HG03095 (cell line): ENCODE measurements at regions not wholly inside any gene's neighbourhood (a gene's known extent, or its start where the extent isn't known, plus 50 kb on each side); places are given as distances from the start of the nearest gene placed in this dataset.

Experiments
- ATAC-seq: cut with Tn5 transposase; IDR thresholded peaks from one replicate; pipeline ENCODE4 v1.9.1; 2021; ENCODE audit warnings: moderate library complexity; ENCODE audit not compliant: unreplicated experiment

DNA sequence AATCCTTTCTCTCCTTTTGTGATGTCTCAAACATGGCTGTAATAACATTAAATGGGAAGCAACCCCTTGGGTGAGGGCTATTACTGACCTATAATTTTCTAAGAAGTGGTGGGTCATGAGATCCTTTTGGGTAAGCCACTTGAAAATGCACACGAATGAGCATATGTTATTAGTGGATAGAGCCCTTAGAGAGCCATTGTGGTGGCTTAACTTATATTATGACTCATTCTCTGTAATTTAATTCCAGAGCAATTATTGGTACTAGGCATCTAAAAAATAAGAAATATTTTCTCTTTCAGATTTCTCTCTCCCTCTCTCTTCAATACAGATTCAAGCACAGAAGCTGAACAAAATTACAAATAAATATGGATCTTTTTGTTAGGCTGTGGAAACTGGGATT is 1177.4 kb upstream of the PHF14 start:
- ATAC-seq, result no peak

DNA sequence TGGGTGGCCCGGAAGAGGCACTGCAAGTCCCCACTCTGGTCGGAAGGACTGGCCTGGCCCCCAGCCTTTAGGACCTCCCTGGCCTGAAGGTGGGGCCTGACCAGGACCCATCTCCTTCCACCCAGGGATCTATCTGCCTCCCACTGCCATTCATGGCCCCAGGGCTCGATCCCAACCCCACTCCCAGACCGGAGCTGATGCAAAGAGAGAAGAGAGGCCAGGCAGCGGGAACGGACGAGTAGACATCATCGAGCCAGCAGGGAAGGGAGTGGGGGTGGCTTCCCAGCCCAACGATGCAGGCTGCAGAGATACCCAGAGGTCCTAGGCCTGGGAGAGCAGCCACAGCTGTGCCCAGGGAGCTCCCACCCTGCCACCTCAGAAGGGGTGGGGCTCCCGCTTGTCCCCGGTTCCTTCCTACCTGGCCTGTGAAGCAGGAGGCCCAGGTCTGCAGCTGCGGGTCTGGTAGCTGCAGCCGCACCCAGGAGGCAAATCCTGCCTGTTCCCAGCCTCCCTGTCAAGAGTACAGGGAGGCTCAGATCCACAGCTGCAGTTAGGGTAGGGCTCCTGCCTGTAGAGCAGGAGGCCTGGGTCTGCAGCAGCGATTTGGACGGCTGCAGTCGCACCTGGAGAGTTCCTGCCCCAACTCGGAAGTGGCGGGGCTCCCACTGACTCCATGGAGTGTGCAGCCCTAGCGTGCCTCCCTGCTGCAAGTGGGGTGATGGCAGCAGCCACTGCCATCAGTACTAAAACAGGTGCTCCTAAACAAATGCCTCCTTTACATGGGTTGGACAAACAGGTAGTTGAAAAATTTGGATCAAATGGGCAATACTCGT is 1151.0 kb upstream of the PHF14 start:
- ATAC-seq, result no peak

DNA sequence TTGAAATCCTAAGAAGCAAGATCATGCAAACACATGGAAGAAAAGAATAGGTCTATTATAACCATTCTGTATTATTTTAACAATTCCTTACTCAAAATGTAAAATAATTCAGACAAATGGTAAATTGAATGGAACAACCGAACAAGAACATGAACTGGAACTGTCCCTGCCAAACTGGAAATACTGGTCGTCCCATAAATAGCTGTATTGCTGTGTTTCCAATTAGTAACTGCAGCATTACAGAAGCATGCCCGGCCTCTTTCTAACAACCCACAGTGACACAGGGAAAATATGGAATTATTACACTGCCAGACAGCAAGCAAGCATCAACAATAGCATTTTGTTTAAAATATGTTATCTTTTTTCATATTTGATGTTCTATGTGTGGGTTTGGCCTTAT is 1138.5 kb upstream of the PHF14 start:
- ATAC-seq, result no peak

DNA sequence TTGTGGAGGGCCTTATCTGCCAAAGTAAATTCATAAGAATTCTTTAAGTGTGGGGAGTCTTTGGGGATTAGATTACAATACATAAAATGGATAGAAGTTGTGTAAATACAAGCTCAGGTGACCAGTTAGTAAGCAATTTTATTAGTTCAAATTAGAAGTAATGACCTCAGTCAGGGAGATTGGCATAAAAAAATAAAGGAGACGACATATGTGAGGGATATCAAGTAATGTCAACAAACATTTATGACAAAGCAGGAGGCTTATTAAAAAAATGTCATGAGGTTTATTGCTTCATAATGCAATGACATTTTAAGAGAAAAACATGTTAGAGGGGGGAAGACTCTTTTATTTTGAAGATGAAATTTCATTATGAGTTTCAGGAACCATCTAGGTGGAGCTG is 1137.0 kb upstream of the PHF14 start:
- no peak for ATAC-seq

DNA sequence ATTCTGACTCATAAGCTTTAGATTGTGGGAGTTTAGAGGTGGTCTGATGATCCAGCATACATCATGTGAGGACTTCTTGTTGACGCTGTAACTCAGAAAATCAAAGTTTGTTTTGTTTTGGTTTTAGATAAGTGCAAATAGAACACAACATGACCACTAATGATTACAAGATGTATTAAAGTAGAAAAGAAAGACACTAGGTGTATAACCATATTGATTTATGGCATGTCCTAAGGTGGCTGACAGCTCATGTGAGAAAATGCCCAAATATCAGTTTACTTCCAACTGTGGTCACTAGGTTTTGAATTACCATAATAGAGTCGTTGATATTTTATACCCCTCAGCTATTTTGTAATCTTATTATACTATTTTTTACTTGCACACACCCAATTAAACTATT is 1131.4 kb upstream of the PHF14 start:
- no peak for ATAC-seq

DNA sequence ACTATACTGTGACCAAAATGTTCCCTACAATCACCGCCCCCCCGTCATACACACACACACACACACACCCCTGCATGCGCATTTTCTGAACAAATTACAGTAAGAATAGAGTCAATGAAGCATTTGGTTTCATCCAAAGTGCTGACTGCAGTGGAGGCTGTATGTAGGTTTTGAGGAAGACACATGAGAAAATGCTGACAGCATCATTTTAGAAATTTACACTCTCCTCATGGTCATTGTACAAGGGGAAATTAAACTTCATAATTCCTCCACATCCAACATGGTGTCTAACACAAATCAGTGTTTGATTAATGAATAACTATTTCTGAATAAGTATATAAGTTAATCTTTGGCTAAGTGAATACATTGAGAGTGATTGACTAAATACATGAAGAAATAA is 1126.8 kb upstream of the PHF14 start:
- no peak for ATAC-seq

DNA sequence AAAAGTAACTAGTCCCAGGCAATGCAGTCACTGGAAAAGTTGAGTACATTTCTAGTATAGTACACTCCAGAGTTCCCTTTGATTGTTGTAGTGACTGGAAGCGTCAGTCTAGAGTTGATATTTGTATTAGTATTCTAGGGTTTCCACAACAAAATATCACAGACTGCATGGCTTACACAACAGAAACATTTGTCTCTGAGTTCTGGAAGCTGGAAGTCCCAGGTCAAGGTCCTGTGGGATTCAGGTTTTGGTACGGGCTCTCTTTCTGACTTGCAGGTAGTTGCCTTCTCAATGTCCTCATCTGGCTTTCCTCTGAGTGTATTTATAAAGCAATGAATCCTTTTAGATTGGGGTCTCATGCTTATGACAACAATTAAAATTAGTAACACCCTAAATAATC is 1119.1 kb upstream of the PHF14 start:
- ATAC-seq, result no peak

DNA sequence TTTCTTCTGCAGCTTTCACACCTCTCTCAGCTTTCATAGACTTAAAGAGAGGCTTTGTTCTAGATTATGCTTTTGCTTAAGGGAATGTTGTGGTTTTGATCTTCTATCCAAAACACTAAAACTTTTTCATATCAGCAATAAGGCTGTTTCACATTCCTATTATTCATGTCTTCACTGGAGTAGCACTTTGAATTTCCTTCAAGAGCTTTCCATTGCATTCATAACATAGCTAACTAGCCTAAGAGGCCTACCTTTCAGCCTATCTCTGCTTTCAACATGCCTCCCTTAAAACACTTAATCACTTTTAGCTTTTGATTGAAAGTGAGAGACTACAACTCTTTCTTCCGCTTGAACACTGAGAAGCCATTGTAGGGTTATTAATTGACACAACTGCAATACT is 1117.0 kb upstream of the PHF14 start:
- no peak for ATAC-seq

DNA sequence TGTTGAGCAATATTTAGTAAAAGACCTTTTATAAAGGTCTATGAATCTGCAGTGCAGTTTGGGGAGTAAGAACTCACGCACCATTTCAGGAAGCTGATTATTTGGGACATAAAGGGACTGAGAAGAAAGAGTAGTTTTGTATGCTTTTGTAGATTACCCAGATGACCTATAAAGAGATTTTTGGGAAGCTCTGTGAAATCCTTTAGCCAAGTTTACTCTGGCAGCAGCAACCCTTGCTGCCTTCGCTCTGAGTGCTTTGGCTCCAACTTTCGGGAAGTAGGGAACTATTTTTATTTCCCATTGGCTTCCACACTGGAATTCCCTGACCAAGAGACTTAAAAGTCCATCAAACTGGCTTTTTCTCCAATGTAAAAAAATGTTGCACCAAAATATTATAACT is 1110.1 kb upstream of the PHF14 start:
- ATAC-seq, result no peak

DNA sequence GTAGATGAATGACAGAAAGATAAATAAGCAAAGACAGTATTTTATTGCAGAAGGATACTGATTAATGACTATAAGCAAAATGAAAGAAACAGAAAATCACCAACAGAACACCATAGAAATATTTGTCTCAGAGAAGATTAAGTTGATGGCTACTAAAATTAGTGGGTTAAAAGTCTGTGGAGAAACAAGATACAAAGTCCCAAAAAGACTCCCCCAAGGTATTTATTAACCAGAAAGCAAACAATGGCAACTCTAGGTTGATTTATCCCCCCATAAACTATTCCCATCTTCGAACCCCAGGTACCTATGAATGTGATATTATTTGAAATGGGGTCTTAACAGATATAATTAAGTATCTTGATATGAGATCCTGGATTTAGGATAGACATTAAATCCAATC is 1104.5 kb upstream of the PHF14 start:
- no peak for ATAC-seq

DNA sequence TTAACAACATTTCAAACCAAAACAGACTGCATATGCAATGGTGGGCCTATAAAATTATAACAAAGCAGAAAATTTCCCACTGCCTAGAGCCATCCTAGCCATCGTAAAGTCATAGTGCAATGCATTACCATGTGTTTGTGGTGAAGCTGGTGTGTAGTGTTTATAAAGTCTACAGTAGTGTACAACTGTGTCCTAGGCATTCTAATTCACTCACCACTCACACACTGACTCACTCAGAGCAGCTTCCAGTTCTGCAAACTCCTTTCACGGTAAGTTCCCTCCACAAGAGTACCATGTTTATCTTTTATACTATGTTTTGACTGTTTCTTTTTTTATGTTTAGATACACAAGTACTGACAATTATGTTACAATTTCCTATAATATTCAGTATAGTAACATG is 1104.1 kb upstream of the PHF14 start:
- no peak for ATAC-seq

DNA sequence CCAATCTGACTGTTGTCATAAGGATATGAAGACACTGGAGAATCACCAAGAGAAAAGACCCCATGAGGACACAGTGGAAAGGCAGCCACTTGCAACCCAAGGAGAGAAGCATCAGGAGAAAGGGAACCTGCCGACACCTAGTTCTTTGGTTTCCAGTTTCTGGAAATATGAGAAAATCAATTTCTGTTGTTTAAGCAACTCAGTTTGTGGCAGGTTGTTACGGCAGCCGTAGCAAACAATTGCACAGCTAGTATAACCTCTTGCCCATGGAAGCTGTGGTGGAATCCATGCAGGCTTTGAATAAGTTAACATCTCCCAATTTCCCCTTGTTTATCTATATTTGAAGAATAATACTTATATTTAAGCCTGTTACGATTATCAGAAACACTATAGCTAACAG is 1103.0 kb upstream of the PHF14 start:
- ATAC-seq, result no peak

DNA sequence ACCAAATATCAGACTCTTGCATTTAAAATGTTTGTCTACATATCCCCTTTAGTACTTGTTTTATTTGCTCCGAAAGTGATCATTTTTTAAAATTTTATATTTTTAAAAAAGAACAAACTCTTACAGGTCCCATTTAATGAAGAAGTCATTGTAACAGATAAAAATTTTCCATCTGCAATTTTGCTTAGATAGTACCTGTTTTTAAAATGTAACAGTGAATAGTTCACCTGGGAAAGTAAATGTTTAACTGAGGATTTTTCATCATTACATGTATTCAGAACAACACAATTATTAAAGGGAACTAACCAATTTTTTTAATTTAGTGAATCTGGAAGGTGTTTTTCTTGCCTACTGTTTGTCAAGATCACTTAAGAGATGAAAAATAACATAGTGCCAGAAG is 1099.5 kb upstream of the PHF14 start:
- no peak for ATAC-seq

DNA sequence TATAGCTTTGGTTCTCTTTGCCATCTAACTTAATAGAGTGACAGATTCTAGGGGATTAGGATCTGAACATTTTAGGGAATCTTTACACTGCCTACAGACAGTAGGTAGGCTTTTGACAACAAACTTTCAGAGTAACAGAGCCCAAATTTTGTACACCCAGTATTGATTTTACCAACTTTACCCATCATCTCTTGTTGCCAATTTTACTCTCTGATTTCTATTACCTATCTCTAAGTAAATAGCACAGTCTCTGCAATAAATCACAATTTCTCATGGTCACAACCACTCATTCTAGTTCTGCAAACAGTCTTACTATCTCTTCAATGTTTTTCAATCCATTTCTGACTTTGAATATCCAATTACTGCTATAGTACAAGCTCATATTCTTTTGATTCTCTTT is 1097.6 kb upstream of the PHF14 start:
- no peak for ATAC-seq

DNA sequence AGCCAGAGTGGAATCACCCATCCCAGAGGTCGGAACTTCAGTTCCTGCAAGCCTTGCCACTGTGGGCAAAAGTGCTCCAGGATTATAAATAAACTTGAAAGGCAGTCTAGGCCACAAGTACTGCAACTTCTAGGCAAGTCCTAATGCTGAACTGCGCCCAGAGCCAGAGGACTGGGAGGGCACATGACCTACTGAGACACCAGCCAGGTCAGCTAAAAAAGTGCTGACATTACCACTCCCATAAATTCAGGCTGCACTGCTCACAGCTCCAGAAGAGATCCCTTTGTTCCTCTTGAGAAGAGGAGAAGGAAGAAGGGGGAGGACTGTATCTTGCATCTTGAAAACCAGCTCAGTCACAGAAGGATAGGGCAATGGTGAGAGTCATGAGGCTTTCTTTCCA is 1084.1 kb upstream of the PHF14 start:
- ATAC-seq, result no peak

DNA sequence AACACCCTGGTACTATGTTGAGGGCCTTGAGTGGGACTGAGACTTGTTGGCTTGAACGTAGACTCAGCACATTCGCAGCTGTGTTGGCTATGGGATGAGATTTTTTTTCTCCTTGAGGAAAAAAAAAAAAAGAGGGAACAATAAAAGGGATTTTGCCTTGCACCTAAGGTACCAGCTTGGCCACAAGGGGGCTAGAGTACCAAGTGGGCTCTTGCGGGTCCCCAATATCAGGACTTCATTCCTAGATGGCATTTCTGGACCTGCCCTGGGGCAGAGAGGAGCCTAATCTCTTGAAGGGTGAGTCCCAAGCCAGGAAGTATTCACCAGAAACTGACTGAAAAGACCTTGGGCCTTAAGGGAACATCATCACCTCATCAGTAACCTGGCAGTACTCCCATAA is 1083.6 kb upstream of the PHF14 start:
- ATAC-seq, result no peak

DNA sequence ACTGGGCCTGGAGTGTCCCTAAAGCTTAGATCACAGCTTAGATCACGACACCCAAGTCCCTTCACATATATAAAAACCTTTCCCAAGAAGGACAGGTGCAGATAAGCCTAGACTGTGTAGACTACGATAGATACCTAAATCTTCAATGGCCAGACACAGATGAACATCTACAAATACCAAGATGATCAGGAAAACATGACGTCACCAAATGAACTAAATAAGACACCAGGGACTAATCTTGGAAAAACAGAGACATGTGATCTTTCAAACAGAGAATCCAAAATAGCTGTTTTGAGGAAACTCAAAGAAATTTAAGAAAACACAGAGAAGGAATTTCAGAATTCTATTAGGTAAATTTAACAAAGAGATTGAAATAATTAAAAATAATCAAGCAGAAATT is 1082.6 kb upstream of the PHF14 start:
- no peak for ATAC-seq

DNA sequence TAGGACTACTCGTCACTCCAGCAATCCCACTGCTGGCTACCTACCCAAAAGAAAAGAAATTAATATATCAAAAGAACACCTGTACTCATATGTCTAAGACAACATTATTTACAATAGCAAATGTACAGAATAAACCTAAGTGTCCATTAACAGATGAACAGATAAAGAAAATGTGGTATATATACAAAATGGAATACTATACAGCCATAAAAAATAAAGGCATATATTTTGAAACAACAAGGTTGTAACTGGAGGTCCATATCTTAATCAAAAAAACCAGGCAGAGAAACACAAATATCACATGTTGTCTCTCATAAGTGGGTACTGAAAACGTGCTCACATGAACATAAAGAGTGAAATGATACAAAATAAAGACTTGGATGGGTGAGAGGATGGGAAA is 1073.3 kb upstream of the PHF14 start:
- ATAC-seq, result no peak

DNA sequence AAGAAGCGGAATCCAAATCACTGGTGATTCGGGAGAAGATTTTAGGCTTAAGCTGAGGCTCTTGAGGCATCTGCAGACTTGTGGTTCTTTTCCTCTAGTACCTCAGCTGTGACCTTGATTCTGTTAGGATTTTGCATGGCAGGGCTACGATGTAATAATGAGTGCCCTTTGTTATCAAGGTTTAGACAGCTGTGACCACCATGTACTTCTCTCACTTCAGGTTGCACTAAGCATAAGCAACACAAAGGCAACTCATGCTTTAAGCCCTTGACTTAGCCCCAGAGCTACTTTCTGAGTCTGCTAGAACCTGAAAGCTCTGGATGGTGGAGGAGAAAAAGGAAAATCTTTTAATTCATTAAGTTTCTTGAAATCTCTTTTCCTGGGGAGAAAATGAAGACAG is 1052.3 kb upstream of the PHF14 start:
- no peak for ATAC-seq

DNA sequence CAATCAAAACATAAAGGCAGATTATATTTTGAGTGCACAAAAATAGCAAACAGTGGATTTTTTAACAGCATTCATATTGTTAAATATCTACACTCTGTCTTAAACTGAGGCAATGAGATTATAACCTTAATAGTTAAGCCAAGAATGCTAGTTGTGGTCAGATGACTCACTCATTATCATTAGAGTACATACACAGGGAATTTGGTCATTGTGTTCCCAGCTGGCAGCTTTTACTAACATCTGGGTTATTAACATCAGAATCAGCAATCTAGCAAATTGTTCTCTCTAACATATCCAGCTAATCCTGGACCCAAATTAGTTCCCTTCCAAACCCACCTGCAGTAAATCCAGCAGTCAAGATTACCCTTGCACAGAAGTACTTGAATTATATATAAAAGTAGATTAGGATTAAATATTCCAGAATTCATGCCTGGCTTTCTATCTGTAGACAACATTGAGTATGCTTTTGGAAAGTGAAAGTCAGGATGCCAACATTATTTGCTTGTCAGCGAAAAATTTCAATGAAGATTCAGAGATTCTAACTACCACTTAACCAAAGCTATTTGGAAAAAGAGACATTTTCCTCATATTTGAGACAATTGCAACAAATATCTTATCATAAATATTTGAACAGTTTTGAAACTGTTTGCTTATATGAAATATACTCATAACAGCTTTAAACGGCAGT is 1035.6 kb upstream of the PHF14 start:
- ATAC-seq, result no peak

DNA sequence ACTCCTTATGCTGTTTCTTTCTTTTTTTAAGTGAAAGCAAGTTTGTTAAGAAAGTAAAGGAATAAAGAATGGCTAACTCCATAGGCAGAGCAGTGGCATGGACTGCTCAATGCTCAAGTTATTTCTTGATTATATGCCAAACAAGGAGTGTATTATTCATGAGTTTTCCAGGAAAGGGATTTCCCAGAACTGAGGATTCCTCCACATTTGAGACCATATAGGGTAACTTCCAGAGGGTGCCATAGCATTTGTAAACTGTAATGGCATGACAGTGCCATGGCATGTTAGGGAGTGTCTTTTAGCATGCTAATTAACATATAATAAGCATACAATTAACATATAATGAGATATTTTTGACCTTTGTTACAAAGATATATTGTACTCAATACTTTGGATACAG is 1034.5 kb upstream of the PHF14 start:
- ATAC-seq, result no peak

DNA sequence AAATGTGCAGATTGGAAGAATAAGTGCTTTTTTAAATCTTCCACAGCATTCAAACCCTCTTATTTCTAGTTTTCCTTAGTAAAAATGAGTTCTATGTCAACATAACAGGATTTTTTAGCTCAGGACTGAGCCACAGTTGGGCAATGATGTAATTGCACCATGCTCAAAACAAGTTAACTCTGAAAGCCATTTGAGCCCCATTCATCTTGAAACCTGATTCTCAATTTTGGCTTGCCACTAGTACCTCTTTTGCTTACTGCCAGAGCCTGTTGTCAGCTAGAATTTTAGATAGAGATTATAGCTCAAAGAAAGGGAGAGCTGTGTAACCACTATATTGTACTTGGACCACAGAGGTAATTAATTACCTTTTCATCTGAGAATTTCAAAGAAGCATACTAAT is 1028.5 kb upstream of the PHF14 start:
- no peak for ATAC-seq

DNA sequence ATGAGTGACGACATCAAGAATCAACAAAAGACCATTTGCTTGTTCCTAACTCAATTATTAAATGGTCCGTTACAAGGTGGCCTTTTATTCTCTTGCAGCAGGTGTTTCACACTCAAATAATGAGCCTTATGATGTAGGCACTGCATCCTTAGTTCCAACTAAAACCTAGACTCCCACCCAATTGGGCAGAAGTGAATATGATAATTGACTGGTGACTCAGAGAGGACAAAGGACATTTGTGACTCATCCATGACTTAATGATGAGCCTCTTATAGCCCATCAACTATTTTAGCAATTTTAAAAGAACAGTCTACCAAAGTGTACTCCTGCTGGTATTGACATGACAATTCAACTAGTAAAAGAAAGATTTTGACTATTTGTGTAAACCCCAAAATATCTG is 1027.8 kb upstream of the PHF14 start:
- no peak for ATAC-seq
